Urinary bladder (tissue), 3 donors: ENCODE measurements at regions not wholly inside any gene's neighbourhood (a gene's known extent, or its start where the extent isn't known, plus 50 kb on each side); places are given as distances from the start of the nearest gene placed in this dataset.
"Not testable (repeated sequence)": the region's sequence is repeated elsewhere in the genome, so short reads cannot be mapped to it uniquely, and the experiment has no call there.

Source experiments
- DNase-seq: peaks from one replicate; pipeline ENCODE4 v3.0.0-alpha.2; 2015; ENCODE audit errors: extremely low spot score
- H3K27ac ChIP-seq: one replicate; pipeline ENCODE4 v1.5.1; 2013; ENCODE audit warnings: low read depth, mild to moderate bottlenecking, moderate library complexity
- H3K36me3 ChIP-seq: one replicate; pipeline ENCODE4 v1.6.1; 2013; ENCODE audit warnings: mild to moderate bottlenecking, moderate library complexity; ENCODE audit not compliant: insufficient read depth
- H3K4me1 ChIP-seq: one replicate; pipeline ENCODE4 v1.6.1; 2013; ENCODE audit warnings: mild to moderate bottlenecking, moderate library complexity; ENCODE audit not compliant: insufficient read depth
- H3K4me3 ChIP-seq: one replicate; pipeline ENCODE4 v1.5.1; 2013; ENCODE audit warnings: low read depth, low read length
- WGBS: extraction: QIAGEN DNeasy Blood & Tissue Kit; methylation state at CpG from one replicate; pipeline ENCODE4 v1.1.7; 2013; 5-methylcytosine and 5-hydroxymethylcytosine counted together
- donor health status: healthy with polysubstance abuse.
- donor health status: healthy.

GRCh38 chr5:102664616-102665335, 90.3 kb upstream of the PAM start:
- no peak for DNase-seq
- 50% methylated on average over 4 of the region's 4 CpGs for WGBS
- H3K4me1 ChIP-seq: no peaks in the 10 kb centered on the region
- no peak overlapping the region for H3K27ac ChIP-seq
- no peaks in the 10 kb centered on the region for H3K36me3 ChIP-seq
- no peak overlapping the region for H3K4me3 ChIP-seq

GRCh38 chr5:102666164-102666946, 88.8 kb upstream of the PAM start:
- Histone ChIP-seq H3K4me3 (no peak overlapping the region), H3K36me3 (no peaks in the 10 kb centered on the region), H3K4me1 (no peaks in the 10 kb centered on the region), H3K27ac (no peak overlapping the region)
- DNase-seq: no peak
- WGBS: 59% methylated on average over 4 of the region's 4 CpGs

- Histone ChIP-seq H3K4me1 (no peaks in the 10 kb centered on the region), H3K27ac (no peak overlapping the region), H3K4me3 (no peak overlapping the region), H3K36me3 (no peaks in the 10 kb centered on the region)
- WGBS: 71% methylated on average over 3 of the region's 3 CpGs
- no peak for DNase-seq
Measured at GRCh38 chr5:102668220-102668932, 86.7 kb upstream of the PAM start.

- no peak overlapping the region for H3K27ac ChIP-seq
- no peaks in the 10 kb centered on the region for H3K4me1 ChIP-seq
- H3K36me3 ChIP-seq: no peaks in the 10 kb centered on the region
- 70% methylated on average over 9 of the region's 9 CpGs for WGBS
- H3K4me3 ChIP-seq: no peak overlapping the region
- no peak for DNase-seq
Measured at GRCh38 chr5:102670224-102670836, 84.8 kb upstream of the PAM start.

- H3K36me3 ChIP-seq, H3K27ac ChIP-seq, H3K4me1 ChIP-seq, DNase-seq, H3K4me3 ChIP-seq: not testable (repeated sequence)
- 85% methylated on average over 32 of the region's 32 CpGs for WGBS
Measured at GRCh38 chr5:102671033-102671734, 83.9 kb upstream of the PAM start.

GRCh38 chr5:102678267-102679058, 76.6 kb upstream of the PAM start:
- no peak for DNase-seq
- H3K4me1 ChIP-seq: no peaks in the 10 kb centered on the region
- no peaks in the 10 kb centered on the region for H3K36me3 ChIP-seq
- no peak overlapping the region for H3K27ac ChIP-seq
- no peak overlapping the region for H3K4me3 ChIP-seq
- 56% methylated on average over 4 of the region's 4 CpGs for WGBS

- H3K4me1 ChIP-seq: no peaks in the 10 kb centered on the region
- no peak overlapping the region for H3K27ac ChIP-seq
- no peak for DNase-seq
- no peak overlapping the region for H3K4me3 ChIP-seq
- WGBS: 29% methylated on average over 2 of the region's 2 CpGs
- no peaks in the 10 kb centered on the region for H3K36me3 ChIP-seq
Measured at GRCh38 chr5:102681403-102681983, 73.6 kb upstream of the PAM start.

- 77% methylated on average over 2 of the region's 2 CpGs for whole genome bisulfite sequencing
- Histone ChIP-seq H3K4me1 (no peaks in the 10 kb centered on the region), H3K36me3 (no peaks in the 10 kb centered on the region), H3K4me3 (no peak overlapping the region), H3K27ac (no peak overlapping the region)
- DNase-seq: no peak
Measured at GRCh38 chr5:102682101-102682647, 72.9 kb upstream of the PAM start.

- not testable (repeated sequence) for H3K36me3 ChIP-seq, H3K4me1 ChIP-seq, H3K4me3 ChIP-seq, H3K27ac ChIP-seq, DNase-seq
- 93% methylated on average over 7 of the region's 7 CpGs for WGBS
Measured at GRCh38 chr5:102688076-102688475, 67.0 kb upstream of the PAM start.

GRCh38 chr5:102688581-102689342, 66.3 kb upstream of the PAM start:
- not testable (repeated sequence) for DNase-seq, H3K4me1 ChIP-seq, H3K27ac ChIP-seq, H3K4me3 ChIP-seq, H3K36me3 ChIP-seq
- WGBS: 94% methylated on average over 14 of the region's 14 CpGs

- no peak for DNase-seq
- H3K4me3 ChIP-seq: no peak overlapping the region
- 64% methylated on average over 2 of the region's 2 CpGs for WGBS
- no peaks in the 10 kb centered on the region for H3K36me3 ChIP-seq
- H3K27ac ChIP-seq: no peak overlapping the region
- H3K4me1 ChIP-seq: no peaks in the 10 kb centered on the region
Measured at GRCh38 chr5:102690910-102691309, 64.2 kb upstream of the PAM start.
